SJSA1 (cell line): ENCODE measurements at regions not wholly inside any gene's neighbourhood (a gene's known extent, or its start where the extent isn't known, plus 50 kb on each side); places are given as distances from the start of the nearest gene placed in this dataset.
"Not testable (repeated sequence)": the region's sequence is repeated elsewhere in the genome, so short reads cannot be mapped to it uniquely, and the experiment has no call there.

Source experiments
- DNase-seq, 2 experiments: peaks; one replicate each; pipeline ENCODE4 v3.0.0-alpha.2; 2015 to 2020; ENCODE audit warnings: low spot score in 2 of 2, low read depth in 1 of 2
- H3K27ac ChIP-seq: fragments of 250-450 bp; sonication (Bioruptor Pico); 2 replicates; pipeline ENCODE4 v1.5.1; 2020; ENCODE audit warnings: mild to moderate bottlenecking, moderate library complexity
- H3K27me3 ChIP-seq: fragments of 250-450 bp; sonication (Bioruptor Pico); replicated peaks from 2 replicates; pipeline ENCODE4 v1.5.1; 2020; ENCODE audit warnings: mild to moderate bottlenecking, moderate library complexity
- H3K36me3 ChIP-seq: fragments of 250-450 bp; sonication (Bioruptor Pico); 2 replicates; pipeline ENCODE4 v1.5.1; 2020; ENCODE audit warnings: mild to moderate bottlenecking
- H3K4me1 ChIP-seq: fragments of 250-450 bp; sonication (Bioruptor Pico); replicated peaks from 2 replicates; pipeline ENCODE4 v1.6.1; 2021; ENCODE audit warnings: mild to moderate bottlenecking
- H3K4me3 ChIP-seq: fragments of 250-450 bp; sonication (Bioruptor Pico); 2 replicates; pipeline ENCODE4 v1.5.1; 2020; ENCODE audit warnings: mild to moderate bottlenecking
- H3K9me3 ChIP-seq: fragments of 250-450 bp; sonication (Bioruptor Pico); replicated peaks from 2 replicates; pipeline ENCODE4 v1.5.1; 2020; ENCODE audit warnings: mild to moderate bottlenecking

GRCh38 chr2:51297488-51297887 lies 265.6 kb upstream of the NRXN1 start:
- H3K36me3 ChIP-seq: no peaks in the 10 kb centered on the region
- no peaks in the 10 kb centered on the region for H3K27me3 ChIP-seq

GRCh38 chr2:51293566-51294200 lies 261.8 kb upstream of the NRXN1 start:
- Histone ChIP-seq H3K4me3 (no peak overlapping the region), H3K27me3 (no peaks in the 10 kb centered on the region), H3K27ac (no peak overlapping the region), H3K36me3 (no peaks in the 10 kb centered on the region), H3K4me1 (no peaks in the 10 kb centered on the region), H3K9me3 (peaks cover 5% of the 10 kb centered on the region; the same call in 1 of the 2 replicates)
- DNase-seq: no peak

More at GRCh38 chr2:51297488-51297887, 265.6 kb upstream of the NRXN1 start:
- H3K4me1 ChIP-seq: no peaks in the 10 kb centered on the region
- no peak overlapping the region for H3K27ac ChIP-seq
- no peak for DNase-seq
- H3K4me3 ChIP-seq: no peak overlapping the region
- H3K9me3 ChIP-seq: peaks cover 10% of the 10 kb centered on the region; the same call in 1 of the 2 replicates

DNA sequence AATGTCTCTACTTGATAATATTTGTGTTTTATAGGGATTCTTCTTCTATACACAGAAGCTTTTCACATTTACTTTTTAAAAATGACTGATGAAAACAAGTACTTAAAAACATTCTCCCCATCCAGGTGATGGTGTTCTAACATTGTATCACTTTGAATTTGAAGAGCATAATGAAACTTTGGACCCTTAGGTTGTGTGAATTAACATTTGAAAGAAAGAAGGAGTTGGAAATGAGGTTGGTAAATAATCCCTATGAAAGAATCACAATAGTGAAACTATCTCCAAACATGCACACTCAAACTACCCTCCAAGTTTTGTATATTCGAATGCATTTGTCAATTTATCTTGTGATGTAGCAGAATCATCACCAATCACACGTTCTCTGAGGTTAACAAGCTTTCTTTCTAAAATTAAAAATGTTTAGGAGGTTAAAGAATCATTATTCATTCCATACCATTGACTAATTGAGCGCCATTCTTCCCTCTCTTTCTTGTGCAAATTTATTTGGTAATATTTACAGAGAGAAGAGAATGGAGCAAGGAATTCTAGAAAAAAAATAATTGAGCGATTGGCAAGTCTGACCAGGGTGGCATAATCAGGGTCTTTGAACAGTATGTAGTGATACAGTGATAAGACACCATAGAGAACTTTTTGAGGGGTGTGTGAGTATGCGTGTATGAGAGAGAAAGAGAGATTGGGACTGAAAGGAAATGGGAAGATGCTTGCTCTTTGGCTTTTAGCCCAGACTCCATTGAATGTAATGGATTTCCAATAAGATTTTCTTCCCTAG lies 260.0 kb upstream of the NRXN1 start:
- Histone ChIP-seq H3K27ac (no peak overlapping the region), H3K4me1 (no peaks in the 10 kb centered on the region), H3K36me3 (no peaks in the 10 kb centered on the region), H3K4me3 (no peak overlapping the region), H3K9me3 (peaks cover 5% of the 10 kb centered on the region; the same call in 1 of the 2 replicates), H3K27me3 (no peaks in the 10 kb centered on the region)
- DNase-seq: no peak

DNA sequence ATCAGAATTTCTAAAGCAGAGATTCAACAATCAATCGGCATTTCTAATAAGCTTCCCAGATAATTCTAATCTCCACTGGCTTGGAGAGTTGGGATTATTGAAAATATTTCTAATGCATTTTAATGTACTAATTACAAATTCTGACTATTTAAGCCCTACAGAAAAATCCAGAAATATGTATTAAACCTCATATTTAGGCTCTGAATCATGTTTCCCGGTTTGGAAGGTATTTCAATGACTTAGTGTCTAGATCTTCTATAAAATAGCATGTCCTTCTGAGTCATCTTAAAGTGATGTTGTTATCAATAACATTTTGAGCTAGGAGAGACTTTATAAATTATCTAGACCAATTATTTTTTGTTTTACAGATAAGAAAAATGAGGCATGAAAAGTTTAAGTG lies 258.8 kb upstream of the NRXN1 start:
- H3K9me3 ChIP-seq: peaks cover 5% of the 10 kb centered on the region; the same call in 1 of the 2 replicates
- H3K4me1 ChIP-seq: no peaks in the 10 kb centered on the region
- H3K27ac ChIP-seq: no peak overlapping the region
- no peaks in the 10 kb centered on the region for H3K36me3 ChIP-seq
- no peak for DNase-seq
- no peaks in the 10 kb centered on the region for H3K27me3 ChIP-seq
- H3K4me3 ChIP-seq: no peak overlapping the region

GRCh38 chr2:51289045-51289444 lies 257.1 kb upstream of the NRXN1 start:
- H3K4me3 ChIP-seq: no peak overlapping the region
- H3K4me1 ChIP-seq: no peaks in the 10 kb centered on the region
- peaks cover 5% of the 10 kb centered on the region; the same call in 1 of the 2 replicates for H3K9me3 ChIP-seq
- no peaks in the 10 kb centered on the region for H3K36me3 ChIP-seq
- no peak overlapping the region for H3K27ac ChIP-seq
- H3K27me3 ChIP-seq: no peaks in the 10 kb centered on the region
- no peak for DNase-seq

DNA sequence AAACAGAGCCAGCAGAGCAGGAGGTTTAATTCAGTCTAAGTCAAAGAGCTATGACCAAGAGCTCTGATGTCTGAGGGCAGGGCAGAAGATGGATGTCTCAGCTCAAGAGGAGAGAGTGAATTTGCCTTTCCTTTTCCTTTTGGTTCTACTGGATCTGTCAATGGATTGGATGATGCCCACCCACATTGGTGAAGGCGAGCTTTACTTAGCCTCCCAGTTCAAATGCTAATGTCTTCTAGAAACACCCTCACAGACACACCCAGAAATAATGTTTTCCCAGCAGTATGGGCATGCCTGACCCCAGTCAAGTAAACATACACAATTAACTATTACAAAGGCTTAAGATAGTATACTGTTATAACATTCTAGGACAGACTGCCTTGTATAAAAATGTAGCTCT lies 236.3 kb upstream of the NRXN1 start:
- DNase-seq: no peak
- no peaks in the 10 kb centered on the region for H3K27me3 ChIP-seq

DNA sequence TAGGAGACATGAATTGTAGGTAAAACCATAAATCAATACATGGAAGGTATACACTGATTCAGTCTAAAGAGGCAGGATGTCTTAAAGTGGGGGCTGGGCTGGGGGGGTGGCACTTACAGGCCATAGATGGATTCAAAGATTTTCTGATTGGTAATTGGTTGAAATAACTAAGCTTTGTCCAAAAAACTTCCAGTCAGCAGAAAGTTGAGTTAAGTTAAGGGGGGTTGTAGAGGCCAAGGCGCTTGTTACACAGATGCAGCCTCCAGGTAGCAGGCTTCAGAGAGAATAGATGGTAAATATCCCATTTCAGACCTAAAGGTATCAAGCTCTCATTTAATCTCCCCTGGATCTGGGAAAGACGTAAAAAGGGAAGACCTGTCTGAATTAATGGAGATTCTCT lies 233.6 kb upstream of the NRXN1 start:
- no peak for DNase-seq
- no peaks in the 10 kb centered on the region for H3K27me3 ChIP-seq

More for the DNA sequence above, 236.3 kb upstream of the NRXN1 start:
- Histone ChIP-seq H3K9me3 (no peaks in the 10 kb centered on the region; the same call in 1 of the 2 replicates), H3K4me3 (no peak overlapping the region), H3K36me3 (no peaks in the 10 kb centered on the region), H3K27ac (no peak overlapping the region), H3K4me1 (no peaks in the 10 kb centered on the region)

GRCh38 chr2:51263951-51264350 lies 232.0 kb upstream of the NRXN1 start:
- H3K36me3 ChIP-seq: no peaks in the 10 kb centered on the region
- H3K27ac ChIP-seq: no peak overlapping the region
- DNase-seq: no peak
- H3K9me3 ChIP-seq: no peaks in the 10 kb centered on the region; the same call in 1 of the 2 replicates
- no peak overlapping the region for H3K4me3 ChIP-seq
- H3K4me1 ChIP-seq: no peaks in the 10 kb centered on the region
- no peaks in the 10 kb centered on the region for H3K27me3 ChIP-seq

More for the DNA sequence above, 233.6 kb upstream of the NRXN1 start:
- H3K4me3 ChIP-seq: no peak overlapping the region
- H3K9me3 ChIP-seq: no peaks in the 10 kb centered on the region; the same call in 1 of the 2 replicates
- no peaks in the 10 kb centered on the region for H3K36me3 ChIP-seq
- H3K4me1 ChIP-seq: no peaks in the 10 kb centered on the region
- no peak overlapping the region for H3K27ac ChIP-seq

DNA sequence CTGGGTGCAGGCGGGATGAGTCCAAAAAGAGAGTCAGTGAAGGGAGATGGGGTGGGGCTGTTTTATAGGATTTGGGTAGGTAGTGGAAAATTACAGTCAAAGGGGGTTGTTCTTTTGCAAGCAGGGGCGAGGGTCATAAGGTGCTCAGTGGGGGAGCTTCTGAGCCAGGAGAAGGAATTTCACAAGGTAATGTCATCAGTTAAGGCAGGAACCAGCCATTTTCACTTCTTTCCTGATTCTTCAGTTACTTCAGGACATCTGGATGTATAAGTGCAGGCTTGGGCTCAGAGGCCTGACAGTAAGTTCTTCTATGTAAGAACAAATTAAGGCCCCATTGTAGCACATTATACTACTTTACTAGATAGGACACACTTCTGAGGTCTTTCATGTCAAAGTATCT lies 231.2 kb upstream of the NRXN1 start:
- not testable (repeated sequence) for H3K4me3 ChIP-seq, H3K9me3 ChIP-seq, H3K4me1 ChIP-seq, H3K36me3 ChIP-seq, H3K27me3 ChIP-seq, DNase-seq, H3K27ac ChIP-seq

DNA sequence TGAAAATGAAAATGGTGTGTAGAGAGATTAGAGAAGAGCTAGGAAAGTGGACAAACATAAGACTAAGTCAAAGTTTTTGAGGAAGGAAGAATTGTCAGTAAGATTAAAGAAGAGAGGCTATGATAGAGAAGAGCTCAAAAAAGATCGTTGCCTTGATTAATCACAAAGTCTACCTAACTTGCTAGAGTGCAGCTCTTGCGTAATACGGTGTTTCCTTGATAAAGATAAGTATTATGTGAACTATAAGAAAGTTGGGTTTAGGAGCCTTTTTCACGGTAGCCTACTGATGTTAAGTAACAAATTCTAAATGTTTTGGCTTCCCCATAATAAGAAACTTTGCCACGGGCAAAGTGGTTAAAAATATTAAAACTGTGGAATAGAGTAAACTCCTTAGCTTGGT lies 226.4 kb upstream of the NRXN1 start:
- H3K36me3 ChIP-seq: no peaks in the 10 kb centered on the region
- no peak for DNase-seq
- no peak overlapping the region for H3K27ac ChIP-seq
- H3K4me1 ChIP-seq: no peaks in the 10 kb centered on the region
- H3K9me3 ChIP-seq: no peaks in the 10 kb centered on the region; the same call in 1 of the 2 replicates
- H3K27me3 ChIP-seq: no peaks in the 10 kb centered on the region
- no peak overlapping the region for H3K4me3 ChIP-seq

DNA sequence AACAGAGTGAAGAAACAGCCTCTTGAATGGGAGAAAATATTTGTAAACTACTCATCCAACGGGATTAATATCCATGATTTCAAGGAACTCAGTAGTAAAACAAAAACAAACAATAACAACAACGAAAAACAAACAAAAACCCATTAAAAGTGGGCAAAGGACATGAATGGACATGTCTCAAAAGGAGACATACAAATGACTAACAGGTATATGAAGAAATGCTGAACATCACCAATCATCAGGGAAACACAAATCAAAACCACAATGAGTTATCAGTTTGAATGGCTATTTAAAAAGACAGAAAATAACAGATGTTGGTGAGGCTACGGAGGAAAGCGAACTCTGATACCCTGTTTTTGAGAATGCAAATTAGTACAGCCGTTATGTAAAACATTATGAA lies 224.8 kb upstream of the NRXN1 start:
- Histone ChIP-seq H3K4me1 (no peaks in the 10 kb centered on the region), H3K27me3 (no peaks in the 10 kb centered on the region), H3K9me3 (no peaks in the 10 kb centered on the region; the same call in none of the 2 replicates), H3K27ac (no peak overlapping the region), H3K36me3 (no peaks in the 10 kb centered on the region), H3K4me3 (no peak overlapping the region)
- no peak for DNase-seq

GRCh38 chr2:51251356-51251755 lies 219.4 kb upstream of the NRXN1 start:
- Histone ChIP-seq H3K36me3 (no peaks in the 10 kb centered on the region), H3K4me3 (no peak overlapping the region), H3K27me3 (no peaks in the 10 kb centered on the region), H3K9me3 (peaks cover 3% of the 10 kb centered on the region), H3K4me1 (no peaks in the 10 kb centered on the region), H3K27ac (no peak overlapping the region)
- DNase-seq: no peak

- H3K4me1 ChIP-seq: no peaks in the 10 kb centered on the region
These were observed 215.4 kb upstream of the NRXN1 start for GRCh38 chr2:51247252-51247805.

More at GRCh38 chr2:51247252-51247805, 215.4 kb upstream of the NRXN1 start:
- DNase-seq: no peak
- Histone ChIP-seq H3K27ac (no peak overlapping the region), H3K4me3 (no peak overlapping the region), H3K36me3 (no peaks in the 10 kb centered on the region), H3K27me3 (no peaks in the 10 kb centered on the region), H3K9me3 (peaks cover 3% of the 10 kb centered on the region; the same call in 1 of the 2 replicates)
